22Rv1 (cell line): ENCODE measurements at regions not wholly inside any gene's neighbourhood (a gene's known extent, or its start where the extent isn't known, plus 50 kb on each side); places are given as distances from the start of the nearest gene placed in this dataset.
"Not testable (repeated sequence)": the region's sequence is repeated elsewhere in the genome, so short reads cannot be mapped to it uniquely, and the experiment has no call there.

Source experiments
- H3K27ac ChIP-seq: fragments of 450-650 bp; 2 replicates; pipeline ENCODE4 v1.5.1; 2017
- ZFX ChIP-seq: fragments of 450-650 bp; IDR thresholded peaks from 2 replicates; pipeline ENCODE4 v1.6.1; 2017; ENCODE audit warnings: antibody characterized with exemption, borderline replicate concordance
- TF ChIP-seq, protein P1 (sequence below): fragments of 450-650 bp; IDR thresholded peaks from 2 replicates; pipeline ENCODE4 v1.5.1; 2017; ENCODE audit warnings: mild to moderate bottlenecking

DNA sequence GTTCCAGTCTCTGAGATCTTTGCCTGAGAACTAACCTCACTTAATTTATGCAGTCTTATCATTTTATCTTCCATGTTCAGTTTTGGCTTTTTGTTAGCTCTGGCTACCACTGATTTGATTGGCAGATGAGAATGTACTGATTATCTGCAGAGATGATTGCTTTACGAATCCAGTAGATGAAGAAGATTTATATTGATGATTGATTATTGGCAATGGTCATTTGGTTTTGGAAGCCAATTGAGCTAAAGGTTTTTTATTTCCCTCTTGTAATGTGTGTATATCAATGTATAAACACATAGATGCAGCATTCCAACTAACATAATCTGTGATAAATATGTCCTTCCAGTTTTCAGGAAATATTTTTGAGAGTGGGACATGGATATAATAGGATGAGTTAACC is 763.6 kb downstream of the CDH11 start:
- no peak overlapping the region for H3K27ac ChIP-seq
- TF ChIP-seq ZFX = no peak
- TF ChIP-seq, protein P1, sequence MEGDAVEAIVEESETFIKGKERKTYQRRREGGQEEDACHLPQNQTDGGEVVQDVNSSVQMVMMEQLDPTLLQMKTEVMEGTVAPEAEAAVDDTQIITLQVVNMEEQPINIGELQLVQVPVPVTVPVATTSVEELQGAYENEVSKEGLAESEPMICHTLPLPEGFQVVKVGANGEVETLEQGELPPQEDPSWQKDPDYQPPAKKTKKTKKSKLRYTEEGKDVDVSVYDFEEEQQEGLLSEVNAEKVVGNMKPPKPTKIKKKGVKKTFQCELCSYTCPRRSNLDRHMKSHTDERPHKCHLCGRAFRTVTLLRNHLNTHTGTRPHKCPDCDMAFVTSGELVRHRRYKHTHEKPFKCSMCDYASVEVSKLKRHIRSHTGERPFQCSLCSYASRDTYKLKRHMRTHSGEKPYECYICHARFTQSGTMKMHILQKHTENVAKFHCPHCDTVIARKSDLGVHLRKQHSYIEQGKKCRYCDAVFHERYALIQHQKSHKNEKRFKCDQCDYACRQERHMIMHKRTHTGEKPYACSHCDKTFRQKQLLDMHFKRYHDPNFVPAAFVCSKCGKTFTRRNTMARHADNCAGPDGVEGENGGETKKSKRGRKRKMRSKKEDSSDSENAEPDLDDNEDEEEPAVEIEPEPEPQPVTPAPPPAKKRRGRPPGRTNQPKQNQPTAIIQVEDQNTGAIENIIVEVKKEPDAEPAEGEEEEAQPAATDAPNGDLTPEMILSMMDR = no peak

DNA sequence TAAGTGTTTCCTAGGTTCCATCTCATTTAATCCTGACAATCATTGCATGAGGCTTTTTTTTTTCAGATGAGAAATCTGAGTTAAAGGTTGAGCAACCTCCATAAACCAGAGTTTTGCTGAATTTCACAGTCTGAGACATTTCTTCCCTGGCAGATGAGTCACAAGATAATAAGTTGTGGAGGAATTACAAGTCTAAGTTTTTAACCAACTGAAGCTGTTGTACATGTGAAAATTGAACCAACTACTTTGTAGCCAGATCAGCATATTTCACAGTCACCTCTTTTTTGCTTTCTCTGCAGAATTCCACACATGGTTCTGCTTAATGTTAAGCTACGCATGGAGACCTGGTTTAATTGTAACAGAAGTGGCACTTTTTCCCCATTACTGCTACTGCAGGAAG is 765.6 kb downstream of the CDH11 start:
- TF ChIP-seq ZFX = no peak
- TF ChIP-seq, protein P1 = no peak
- no peak overlapping the region for H3K27ac ChIP-seq

DNA sequence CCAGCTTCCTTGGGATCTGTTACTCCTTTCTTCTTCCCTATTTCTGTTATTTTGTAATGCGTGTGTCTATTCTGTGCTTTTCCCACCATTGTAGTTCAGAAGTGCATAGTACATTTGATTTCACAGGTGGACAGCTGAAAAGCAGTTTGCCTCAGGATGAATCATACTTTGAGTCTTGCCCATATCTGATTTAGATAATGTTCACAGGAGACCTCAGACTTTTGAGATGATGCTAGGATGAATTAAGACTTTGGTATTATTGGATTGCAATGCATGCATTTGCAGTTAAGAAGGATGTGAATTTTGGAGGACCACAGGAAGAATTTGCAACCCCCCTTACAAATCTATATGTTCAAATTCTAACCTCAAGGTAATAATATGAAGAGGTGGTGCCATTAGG is 769.6 kb downstream of the CDH11 start:
- TF ChIP-seq, protein P1 = no peak
- no peak for TF ChIP-seq ZFX
- H3K27ac ChIP-seq = no peak overlapping the region

DNA sequence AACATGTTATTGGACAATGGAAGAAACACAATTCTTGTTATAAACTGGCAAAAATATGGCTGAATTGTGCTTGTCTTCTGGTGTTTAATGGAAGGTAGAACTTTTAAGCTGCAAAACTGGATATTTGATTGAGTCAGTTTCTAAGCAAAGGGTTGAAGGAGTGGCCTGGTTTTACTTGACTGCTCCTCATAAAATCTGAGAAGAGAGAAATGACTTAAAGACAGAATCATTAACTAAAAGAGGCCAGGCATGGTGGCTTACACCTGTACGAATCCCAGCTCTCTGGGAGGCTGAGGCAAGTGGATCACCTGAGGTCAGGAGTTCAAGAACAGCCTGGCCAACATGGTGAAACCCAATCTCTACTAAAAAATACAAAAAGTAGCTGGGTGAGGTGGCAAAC is 770.7 kb downstream of the CDH11 start:
- H3K27ac ChIP-seq = no peak overlapping the region
- no peak for TF ChIP-seq ZFX
- TF ChIP-seq, protein P1 = no peak

DNA sequence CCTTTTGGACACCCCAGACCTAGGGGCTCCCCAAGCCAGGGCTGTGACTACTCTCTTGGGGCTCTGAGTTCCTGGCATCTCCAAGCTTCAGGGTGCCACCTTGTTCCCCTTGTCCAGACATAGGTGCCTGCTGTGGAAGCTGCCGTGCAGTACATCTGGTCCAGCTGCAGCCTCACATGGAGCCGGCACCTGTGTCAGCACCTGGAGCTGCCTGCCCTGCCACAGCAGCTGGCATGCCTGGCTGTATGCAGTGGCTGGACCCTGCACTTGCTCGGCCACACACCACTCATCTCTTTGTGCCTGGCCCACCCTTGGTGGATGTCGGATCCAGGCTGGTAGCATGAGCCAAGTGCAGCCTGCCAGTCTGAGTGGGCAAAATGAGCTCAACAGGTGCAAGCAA is 775.8 kb downstream of the CDH11 start:
- TF ChIP-seq ZFX = no peak
- TF ChIP-seq, protein P1 = no peak
- no peak overlapping the region for H3K27ac ChIP-seq

DNA sequence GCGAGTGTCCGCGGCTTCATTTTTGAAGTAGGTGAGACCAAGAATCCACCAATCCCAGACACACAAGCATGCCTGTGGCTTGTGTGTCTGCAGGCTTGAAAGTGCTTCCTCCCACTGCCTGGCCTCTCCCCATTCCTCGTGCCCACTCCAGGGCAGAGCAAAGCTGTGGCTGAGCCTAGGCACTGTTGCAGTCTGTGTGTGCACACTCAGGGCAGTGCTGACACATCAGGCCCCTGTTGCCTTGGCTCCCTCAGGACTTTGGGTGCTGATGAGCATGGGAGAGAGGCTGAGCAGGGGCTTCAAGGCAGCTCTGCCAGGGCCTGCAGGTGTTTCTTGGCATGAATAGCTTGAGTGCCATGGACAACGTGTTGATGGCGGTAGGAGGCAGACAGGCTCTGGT is 776.7 kb downstream of the CDH11 start:
- H3K27ac ChIP-seq = no peak overlapping the region
- no peak for TF ChIP-seq ZFX
- TF ChIP-seq, protein P1 = no peak

DNA sequence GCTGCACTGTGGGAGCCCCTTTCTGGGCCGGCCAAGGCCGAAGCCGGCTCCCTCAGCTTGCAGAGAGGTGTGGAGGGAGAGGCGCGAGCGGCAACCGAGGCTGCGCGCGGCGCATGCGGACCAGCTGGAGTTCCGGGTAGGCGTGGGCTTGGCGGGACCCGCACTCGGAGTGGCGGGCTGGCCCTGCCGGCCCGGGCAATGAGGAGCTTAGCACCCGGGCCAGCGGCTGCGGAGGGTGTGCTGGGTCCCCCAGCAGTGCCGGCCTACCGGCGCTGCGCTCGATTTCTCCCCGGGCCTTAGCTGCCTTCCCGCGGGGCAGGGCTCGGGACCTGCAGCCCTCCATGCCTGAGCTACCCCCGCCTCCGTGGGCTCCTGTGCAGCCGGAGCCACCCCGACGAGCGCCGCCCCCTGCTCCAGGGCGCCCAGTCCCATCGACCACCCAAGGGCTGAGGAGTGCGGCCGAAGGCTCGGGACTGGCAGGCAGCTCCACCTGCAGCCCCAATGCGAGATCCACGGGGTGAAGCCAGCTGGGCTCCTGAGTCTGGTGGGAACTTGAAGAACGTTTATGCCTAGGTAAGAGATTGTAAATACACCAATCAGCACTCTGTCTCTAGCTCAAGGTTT is 777.9 kb downstream of the CDH11 start:
- not testable (repeated sequence) for H3K27ac ChIP-seq
